Heart right ventricle (tissue), 16 donors: ENCODE measurements at regions not wholly inside any gene's neighbourhood (a gene's known extent, or its start where the extent isn't known, plus 50 kb on each side); places are given as distances from the start of the nearest gene placed in this dataset.

Source experiments
- ATAC-seq, 8 donors: fragments of 200-7000 bp; cut with Tn5 transposase; one replicate each; pipeline ENCODE4 v1.9.1; 2020; ENCODE audit warnings: mild to moderate bottlenecking in 8 of 8, moderate library complexity in 8 of 8, moderate number of reproducible peaks in 1 of 8
- DNase-seq, 2 donors: peaks; one replicate each; pipeline ENCODE4 v3.0.0-alpha.2; 2020
- H3K27ac ChIP-seq, 10 donors: fragments of 200-600 bp; sonication (generic) in 2 of 10; one replicate each; pipeline versions ENCODE4 v1.5.0 to v1.8.0; 2020 to 2022; ENCODE audit warnings: mild to moderate bottlenecking in 3 of 10
- H3K27me3 ChIP-seq, 7 donors: fragments of 200-600 bp; one replicate each; pipeline ENCODE4 v1.8.0; 2021 to 2022; ENCODE audit warnings: mild to moderate bottlenecking in 2 of 7
- H3K36me3 ChIP-seq, 9 donors: fragments of 200-600 bp; sonication (generic) in 1 of 9; one replicate each; pipeline versions ENCODE4 v1.5.0 to v1.8.0; 2020 to 2022; ENCODE audit warnings: mild to moderate bottlenecking in 2 of 9
- H3K4me1 ChIP-seq, 9 donors: fragments of 200-600 bp; sonication (generic) in 1 of 9; one replicate each; pipeline versions ENCODE4 v1.5.0 to v1.8.0; 2020 to 2022; ENCODE audit warnings: mild to moderate bottlenecking in 4 of 9
- H3K4me3 ChIP-seq, 10 donors: fragments of 200-600 bp; sonication (generic) in 2 of 10; one replicate each; pipeline versions ENCODE4 v1.5.0 to v1.8.0; 2020 to 2022; ENCODE audit warnings: mild to moderate bottlenecking in 7 of 10, moderate library complexity in 2 of 10
- H3K9me3 ChIP-seq, 11 donors: fragments of 200-600 bp in 10 of 11; sonication (generic) in 2 of 11; one replicate each; pipeline versions ENCODE4 v1.5.0 to v1.8.0; 2013 to 2022; ENCODE audit warnings: mild to moderate bottlenecking in 2 of 11, control low read depth in 1 of 11, moderate library complexity in 1 of 11
- WGBS, 2 donors: extraction: QIAGEN DNeasy Blood & Tissue Kit; methylation state at CpG; one replicate each; pipeline ENCODE4 v1.1.7; 2013; ENCODE audit warnings: inconsistent platforms in 1 of 2; 5-methylcytosine and 5-hydroxymethylcytosine counted together
- intact Hi-C, 10 donors: fragments of 100-400 bp; cut with DNase I; formaldehyde crosslinking; loops; one replicate each; pipeline versions ENCODE4 v1.11.1 to v1.14.2; 2022
- TF ChIP-seq, protein P1 (sequence below), 9 donors: fragments of 200-600 bp; sonication (generic) in 2 of 9; IDR thresholded peaks; one replicate each; pipeline versions ENCODE4 v1.5.0 to v1.8.0; 2021 to 2022; ENCODE audit warnings: antibody characterized with exemption in 9 of 9, mild to moderate bottlenecking in 5 of 9, moderate library complexity in 1 of 9
- donor health status: Arrhythmogenic right ventricular cardiomyopathy.
- donor health status: ischemic (EF 13 %, LVEDD 7.1; RV severe dilation, severe dysfunction).
- donor health status: healthy with polysubstance abuse.
- donor health status: DM: no; HTN: yes; CAD: no.
- donor health status: DM: no; HTN: no; CAD: no.
- donor health status: ischemic (EF 25% LVEDD 6.9; RV normal size, moderate dysfunction).
- donor health status: ischemic (EF 25% LVEDD 5.7; RV mildly dilated, moderate dysfunction).
- donor health status: healthy.
- donor health status: DM: yes; HTN: yes; CAD: no.
- donor health status: Ischemic cardiomyopathy.
- donor health status: ischemic (EF 35%, LVEDD 5.7; RV mildly dilated, moderate dysfunction).
- donor health status: nonischemic (EF 11% LVEDD 7.7; RV severe dilation, severe dysfunction).
- donor health status: DM: yes; HTN: yes; CAD: no.
- donor health status: PGD.
- donor health status: ischemic (EF 29% LVEDD 5.4; RV normal size, mild dysfunction).
- donor health status: nonischemic (EF 23%, LVEDD 6.1; RV moderate dilation, normal function).

GRCh38 chr2:195543063-195543462 is 114.0 kb upstream of the SLC39A10 start:
- DNase-seq (no peak), ATAC-seq (no peak)
- Histone ChIP-seq H3K4me1 (peaks cover 0 to 18% (median 0%) of the 10 kb centered on the region in 9 donors), H3K27ac (peak overlapping the region in 1 of 10 donors; percentile 20), H3K9me3 (peaks cover 0 to 7% (median 0%) of the 10 kb centered on the region in 11 donors), H3K36me3 (no peaks in the 10 kb centered on the region), H3K27me3 (no peaks in the 10 kb centered on the region), H3K4me3 (no peak overlapping the region)
- WGBS, 2 donors: 97 to 100% methylated on average over 2 of the region's 2 CpGs
- TF ChIP-seq, protein P1, sequence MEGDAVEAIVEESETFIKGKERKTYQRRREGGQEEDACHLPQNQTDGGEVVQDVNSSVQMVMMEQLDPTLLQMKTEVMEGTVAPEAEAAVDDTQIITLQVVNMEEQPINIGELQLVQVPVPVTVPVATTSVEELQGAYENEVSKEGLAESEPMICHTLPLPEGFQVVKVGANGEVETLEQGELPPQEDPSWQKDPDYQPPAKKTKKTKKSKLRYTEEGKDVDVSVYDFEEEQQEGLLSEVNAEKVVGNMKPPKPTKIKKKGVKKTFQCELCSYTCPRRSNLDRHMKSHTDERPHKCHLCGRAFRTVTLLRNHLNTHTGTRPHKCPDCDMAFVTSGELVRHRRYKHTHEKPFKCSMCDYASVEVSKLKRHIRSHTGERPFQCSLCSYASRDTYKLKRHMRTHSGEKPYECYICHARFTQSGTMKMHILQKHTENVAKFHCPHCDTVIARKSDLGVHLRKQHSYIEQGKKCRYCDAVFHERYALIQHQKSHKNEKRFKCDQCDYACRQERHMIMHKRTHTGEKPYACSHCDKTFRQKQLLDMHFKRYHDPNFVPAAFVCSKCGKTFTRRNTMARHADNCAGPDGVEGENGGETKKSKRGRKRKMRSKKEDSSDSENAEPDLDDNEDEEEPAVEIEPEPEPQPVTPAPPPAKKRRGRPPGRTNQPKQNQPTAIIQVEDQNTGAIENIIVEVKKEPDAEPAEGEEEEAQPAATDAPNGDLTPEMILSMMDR (IDR thresholded peaks at IDR 0.05): no peak
- intact Hi-C loops: no loop called here

GRCh38 chr2:195542067-195542466 is 115.0 kb upstream of the SLC39A10 start:
- intact Hi-C loops: no loop called here
- no peaks in the 10 kb centered on the region for H3K36me3 ChIP-seq
- no peak for ATAC-seq
- no peak overlapping the region for H3K4me3 ChIP-seq
- H3K27me3 ChIP-seq: no peaks in the 10 kb centered on the region
- no peaks in the 10 kb centered on the region for H3K9me3 ChIP-seq
- 72 to 74% methylated on average over 4 of the region's 4 CpGs for WGBS, 2 donors
- DNase-seq: no peak
- TF ChIP-seq, protein P1 (IDR thresholded peaks at IDR 0.05): no peak
- H3K4me1 ChIP-seq: peaks cover 0 to 25% (median 0%) of the 10 kb centered on the region in 9 donors
- H3K27ac ChIP-seq: no peak overlapping the region

DNA sequence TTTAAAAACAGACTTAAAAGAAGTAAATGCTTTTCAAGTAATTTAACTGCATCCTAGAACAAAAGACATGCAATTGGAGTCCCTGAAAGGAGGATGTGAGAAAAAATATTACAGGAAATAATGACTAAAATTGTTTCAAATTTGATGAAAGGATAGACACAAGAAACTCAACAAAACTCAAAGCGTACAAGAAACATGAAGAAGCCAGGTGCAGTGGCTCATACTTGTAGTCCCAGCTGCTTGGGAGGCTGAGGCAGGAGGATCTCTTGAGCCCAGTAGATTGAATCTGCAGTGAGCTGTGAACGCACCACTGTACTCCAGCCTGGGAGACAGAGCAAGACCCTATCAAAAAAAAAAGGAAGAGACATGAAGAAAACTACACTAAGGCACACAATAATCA is 118.1 kb upstream of the SLC39A10 start:
- H3K9me3 ChIP-seq: no peaks in the 10 kb centered on the region
- intact Hi-C loops: no loop called here
- TF ChIP-seq, protein P1 (IDR thresholded peaks at IDR 0.05): no peak
- H3K27ac ChIP-seq: no peak overlapping the region
- no peaks in the 10 kb centered on the region for H3K27me3 ChIP-seq
- WGBS, 2 donors: 92 to 94% methylated on average over 2 of the region's 2 CpGs
- DNase-seq (no peak), ATAC-seq (no peak)
- H3K4me3 ChIP-seq: no peak overlapping the region
- no peaks in the 10 kb centered on the region for H3K36me3 ChIP-seq
- H3K4me1 ChIP-seq: peaks cover 0 to 48% (median 3%) of the 10 kb centered on the region in 9 donors

DNA sequence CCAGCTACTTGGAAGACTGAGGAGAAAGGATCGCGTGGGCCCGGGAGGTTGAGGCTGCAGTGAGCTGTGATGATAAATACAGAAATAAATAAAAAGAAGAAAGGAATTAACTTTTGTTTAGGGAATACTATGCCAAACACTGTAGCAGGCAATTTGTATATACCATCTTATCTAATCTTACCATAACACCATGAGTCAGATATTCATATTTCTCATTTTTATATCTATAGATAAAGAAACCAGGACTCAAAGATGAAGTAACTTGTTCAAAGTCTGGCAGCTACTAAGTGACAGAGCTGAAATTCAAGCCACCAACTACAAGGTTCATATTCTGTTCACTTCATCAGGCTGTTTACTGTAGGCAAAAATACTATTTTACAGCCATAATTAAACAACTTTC is 119.2 kb upstream of the SLC39A10 start:
- DNase-seq (no peak), ATAC-seq (no peak)
- Histone ChIP-seq H3K36me3 (no peaks in the 10 kb centered on the region), H3K4me3 (no peak overlapping the region), H3K27ac (no peak overlapping the region), H3K4me1 (peaks cover 0 to 57% (median 9%) of the 10 kb centered on the region in 9 donors), H3K27me3 (no peaks in the 10 kb centered on the region), H3K9me3 (no peaks in the 10 kb centered on the region)
- TF ChIP-seq, protein P1 (IDR thresholded peaks at IDR 0.05): no peak
- WGBS, 2 donors: 97 to 98% methylated on average over 3 of the region's 3 CpGs
- intact Hi-C loops: no loop called here
